Astrocyte (in vitro differentiated cells and primary cell): ENCODE measurements at regions not wholly inside any gene's neighbourhood (a gene's known extent, or its start where the extent isn't known, plus 50 kb on each side); places are given as distances from the start of the nearest gene placed in this dataset.

ENCODE experiments used
- DNase-seq: peaks from one replicate; pipeline ENCODE4 v3.0.0-alpha.2; 2010; ENCODE audit warnings: low read depth
- FAIRE-seq: peaks from 2 replicates; lab custom pipeline; 2011; peaks lifted over from hg19 to GRCh38; lab: Jason Lieb, UNC
- H2AFZ ChIP-seq: 2 replicates; pipeline ENCODE4 v1.6.0; 2012; ENCODE audit warnings: low read depth, low read length, inconsistent platforms
- H3K27ac ChIP-seq: 2 replicates; pipeline ENCODE4 v1.5.1; 2011; ENCODE audit warnings: low read depth, low read length, inconsistent platforms
- H3K27me3 ChIP-seq: 2 replicates; pipeline ENCODE4 v1.6.0; 2011; ENCODE audit warnings: low read length, inconsistent platforms; ENCODE audit not compliant: insufficient read depth
- H3K36me3 ChIP-seq: 2 replicates; pipeline ENCODE4 v1.5.1; 2011; ENCODE audit warnings: low read length, inconsistent platforms; ENCODE audit not compliant: insufficient read depth
- H3K4me1 ChIP-seq: 2 replicates; pipeline ENCODE4 v1.5.1; 2011; ENCODE audit warnings: low read length, inconsistent platforms; ENCODE audit not compliant: insufficient read depth
- H3K4me2 ChIP-seq: 2 replicates; pipeline ENCODE4 v1.6.0; 2012; ENCODE audit warnings: low read length, inconsistent platforms
- H3K4me3 ChIP-seq: 2 replicates; pipeline ENCODE4 v1.5.1; 2011; ENCODE audit warnings: low read depth, mild to moderate bottlenecking, low read length, inconsistent platforms; ENCODE audit not compliant: insufficient read depth
- H3K79me2 ChIP-seq: 2 replicates; pipeline ENCODE4 v1.6.0; 2012; ENCODE audit warnings: mild to moderate bottlenecking, low read length, inconsistent platforms; ENCODE audit not compliant: insufficient read depth
- H3K9ac ChIP-seq: 2 replicates; pipeline ENCODE4 v1.6.0; 2012; ENCODE audit warnings: mild to moderate bottlenecking, low read length, inconsistent platforms
- H3K9me3 ChIP-seq: 2 replicates; pipeline ENCODE4 v1.5.1; 2012; ENCODE audit warnings: low read depth, mild to moderate bottlenecking, low read length, inconsistent platforms; ENCODE audit not compliant: insufficient read depth
- H4K20me1 ChIP-seq: 2 replicates; pipeline ENCODE4 v1.6.0; 2012; ENCODE audit warnings: low read length, inconsistent platforms; ENCODE audit not compliant: insufficient read depth
- H3K27ac Mint-ChIP-seq: one replicate; pipeline ENCODE4 v1.8.0; 2021; ENCODE audit warnings: mild to moderate bottlenecking, mixed read lengths; ENCODE audit not compliant: unreplicated experiment
- H3K27me3 Mint-ChIP-seq: one replicate; pipeline ENCODE4 v1.8.0; 2021; ENCODE audit warnings: low read depth, mixed read lengths; ENCODE audit not compliant: unreplicated experiment
- H3K36me3 Mint-ChIP-seq: one replicate; pipeline ENCODE4 v1.8.0; 2021; ENCODE audit warnings: low read depth, mixed read lengths; ENCODE audit not compliant: unreplicated experiment
- H3K4me1 Mint-ChIP-seq: one replicate; pipeline ENCODE4 v1.8.0; 2021; ENCODE audit warnings: low read depth, mixed read lengths; ENCODE audit not compliant: unreplicated experiment
- H3K4me3 Mint-ChIP-seq: one replicate; pipeline ENCODE4 v1.8.0; 2021; ENCODE audit warnings: mild to moderate bottlenecking, moderate library complexity, mixed read lengths; ENCODE audit not compliant: unreplicated experiment
- H3K9me3 Mint-ChIP-seq: one replicate; pipeline ENCODE4 v1.8.0; 2021; ENCODE audit warnings: mild to moderate bottlenecking, mixed read lengths; ENCODE audit not compliant: unreplicated experiment
- CTCF ChIP-seq: IDR thresholded peaks from 2 replicates; pipeline ENCODE4 v1.5.1; 2011; ENCODE audit warnings: low read depth, mild to moderate bottlenecking, inconsistent platforms, low read length, moderate library complexity; ENCODE audit not compliant: insufficient read depth
- EZH2 ChIP-seq: IDR thresholded peaks from 2 replicates; pipeline ENCODE4 v1.6.1; 2012; ENCODE audit warnings: mild to moderate bottlenecking, low read length, inconsistent platforms; ENCODE audit not compliant: insufficient read depth

DNA sequence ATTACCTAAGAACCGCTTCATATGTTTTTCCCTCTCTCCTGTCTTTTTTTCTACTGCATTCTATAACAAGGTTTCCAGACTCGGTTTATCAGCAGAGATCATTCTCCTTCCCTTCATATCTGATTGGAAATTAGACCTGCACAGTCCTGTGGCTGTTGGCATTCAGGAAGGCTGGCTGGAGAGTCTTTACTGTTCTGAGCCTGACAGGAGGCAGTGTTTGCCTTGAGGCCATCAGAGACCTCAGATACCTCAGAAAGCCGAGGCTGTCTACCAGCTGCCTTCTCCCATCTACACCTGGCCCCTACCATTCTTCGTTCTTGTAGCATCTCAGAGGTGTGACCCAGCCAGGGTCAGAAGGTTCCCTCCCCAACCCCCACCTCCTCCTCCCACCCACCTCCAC lies 182.0 kb downstream of the CAND1 start:
- no peaks in the 10 kb centered on the region for H3K4me1 ChIP-seq
- no peak overlapping the region for H2AFZ ChIP-seq
- Mint-ChIP-seq H3K9me3 (peaks cover 4% of the 10 kb centered on the region), H3K27me3 (no peaks in the 10 kb centered on the region), H3K4me1 (peaks cover 10% of the 10 kb centered on the region), H3K36me3 (no peaks in the 10 kb centered on the region), H3K27ac (no peak overlapping the region), H3K4me3 (no peak overlapping the region)
- no peaks in the 10 kb centered on the region for H3K27me3 ChIP-seq
- no peaks in the 10 kb centered on the region for H3K79me2 ChIP-seq
- no peaks in the 10 kb centered on the region for H4K20me1 ChIP-seq
- H3K9me3 ChIP-seq, result no peaks in the 10 kb centered on the region
- TF ChIP-seq EZH2 (no peak), CTCF (no peak)
- no peak for DNase-seq
- no peak for FAIRE-seq
- no peak overlapping the region for H3K9ac ChIP-seq
- H3K4me2 ChIP-seq, result no peak overlapping the region
- no peak overlapping the region for H3K4me3 ChIP-seq
- H3K27ac ChIP-seq, result no peak overlapping the region
- no peaks in the 10 kb centered on the region for H3K36me3 ChIP-seq

DNA sequence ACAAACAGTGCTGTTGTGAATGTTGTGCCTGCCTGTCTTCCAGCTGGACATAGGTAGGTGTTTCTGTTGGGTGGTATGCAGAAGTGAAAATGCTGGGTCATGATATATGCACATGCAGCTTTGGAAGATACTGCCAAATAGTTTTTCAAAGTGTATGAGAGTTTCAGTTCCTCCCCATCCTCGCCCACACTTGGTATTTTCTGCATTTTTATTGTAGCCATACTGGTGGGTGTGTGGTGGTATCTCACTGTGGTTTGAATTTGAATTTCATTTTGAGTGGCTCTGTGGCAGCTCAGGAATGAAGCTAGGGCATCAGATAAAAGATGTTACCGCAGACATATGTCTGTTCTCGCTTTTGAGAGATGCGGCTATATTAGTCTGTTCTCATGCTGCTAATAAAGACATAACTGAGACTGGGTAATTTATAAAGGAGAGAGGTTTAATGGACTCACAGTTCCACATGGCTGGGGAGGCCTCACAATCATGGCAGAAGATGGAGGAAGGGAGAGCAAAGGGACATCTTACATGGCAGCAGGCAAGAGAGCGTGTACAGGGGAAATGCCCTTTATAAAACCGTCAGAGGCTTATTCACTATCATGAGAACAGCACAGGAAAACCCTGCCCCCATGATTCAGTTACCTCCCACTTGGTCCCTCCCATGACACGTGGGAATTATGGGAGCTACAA lies 183.1 kb downstream of the CAND1 start:
- peaks cover 9% of the 10 kb centered on the region for H3K4me1 ChIP-seq
- no peaks in the 10 kb centered on the region for H4K20me1 ChIP-seq
- H3K79me2 ChIP-seq, result no peaks in the 10 kb centered on the region
- no peak overlapping the region for H3K9ac ChIP-seq
- H3K27ac ChIP-seq, result no peak overlapping the region
- Mint-ChIP-seq H3K4me1 (peaks cover 17% of the 10 kb centered on the region), H3K9me3 (peaks cover 4% of the 10 kb centered on the region), H3K36me3 (no peaks in the 10 kb centered on the region), H3K27me3 (no peaks in the 10 kb centered on the region), H3K27ac (no peak overlapping the region), H3K4me3 (no peak overlapping the region)
- H2AFZ ChIP-seq, result no peak overlapping the region
- no peaks in the 10 kb centered on the region for H3K9me3 ChIP-seq
- DNase-seq (no peak), FAIRE-seq (no peak)
- no peaks in the 10 kb centered on the region for H3K27me3 ChIP-seq
- no peak for TF ChIP-seq EZH2
- no peak for TF ChIP-seq CTCF
- H3K36me3 ChIP-seq, result no peaks in the 10 kb centered on the region
- no peak overlapping the region for H3K4me2 ChIP-seq
- H3K4me3 ChIP-seq, result no peak overlapping the region

- FAIRE-seq, result no peak
- H3K36me3 Mint-ChIP-seq, result no peaks in the 10 kb centered on the region
- Histone ChIP-seq H3K9ac (no peak overlapping the region), H3K27me3 (no peaks in the 10 kb centered on the region), H3K4me2 (no peak overlapping the region), H3K4me1 (peaks cover 9% of the 10 kb centered on the region), H2AFZ (no peak overlapping the region), H3K36me3 (no peaks in the 10 kb centered on the region), H3K9me3 (no peaks in the 10 kb centered on the region), H3K4me3 (no peak overlapping the region), H4K20me1 (no peaks in the 10 kb centered on the region), H3K27ac (no peak overlapping the region), H3K79me2 (no peaks in the 10 kb centered on the region)
- H3K4me1 Mint-ChIP-seq, result peaks cover 24% of the 10 kb centered on the region
- peaks cover 4% of the 10 kb centered on the region for H3K9me3 Mint-ChIP-seq
- H3K27ac Mint-ChIP-seq, result no peak overlapping the region
- H3K4me3 Mint-ChIP-seq, result no peak overlapping the region
- DNase-seq, result no peak
- TF ChIP-seq EZH2, result no peak
- H3K27me3 Mint-ChIP-seq, result no peaks in the 10 kb centered on the region
Measured at GRCh38 chr12:67453191-67453590, 184.0 kb downstream of the CAND1 start.
